PFSK-1 (cell line): ENCODE measurements at regions not wholly inside any gene's neighbourhood (a gene's known extent, or its start where the extent isn't known, plus 50 kb on each side); places are given as distances from the start of the nearest gene placed in this dataset.

Experiments
- FOXP2 ChIP-seq: optimal IDR thresholded peaks from 2 replicates; pipeline ENCODE3; 2011; ENCODE audit warnings: borderline replicate concordance, control low read depth, inconsistent platforms; ENCODE audit not compliant: insufficient read depth; ENCODE audit errors: extremely low read length, extremely low read depth
- POLR2AphosphoS5 ChIP-seq: IDR thresholded peaks from 2 replicates; pipeline ENCODE4 v1.6.1; 2012; ENCODE audit warnings: low read depth, mild to moderate bottlenecking, control low read depth, low read length, moderate library complexity
- REST ChIP-seq, 2 experiments: IDR thresholded peaks; 2 replicates each; pipeline versions ENCODE4 v1.6.1 to v1.8.0; 2011 to 2012; ENCODE audit warnings: low read depth in 2 of 2, low read length in 2 of 2, control low read depth in 1 of 2, inconsistent platforms in 1 of 2, mild to moderate bottlenecking in 1 of 2, moderate library complexity in 1 of 2; ENCODE audit not compliant: insufficient read depth in 1 of 2
- SIN3A ChIP-seq: IDR thresholded peaks from 2 replicates; pipeline ENCODE4 v1.6.1; 2012; ENCODE audit warnings: mild to moderate bottlenecking, low read length, moderate library complexity, borderline replicate concordance; ENCODE audit not compliant: insufficient read depth

GRCh38 chr16:72332926-72333325, 161.0 kb upstream of the PMFBP1 start:
- no peak for TF ChIP-seq SIN3A
- TF ChIP-seq REST (IDR thresholded peaks at IDR 0.05; ENCODE audit: insufficient read depth in 1 of 2, low read depth in 2 of 2, low read length in 2 of 2) = no peak
- no peak for TF ChIP-seq POLR2AphosphoS5
- TF ChIP-seq FOXP2 = no peak
